ENCODE measurements at regions not wholly inside any gene's neighbourhood (a gene's known extent, or its start where the extent isn't known, plus 50 kb on each side); places are given as distances from the start of the nearest gene placed in this dataset.
"Not testable (repeated sequence)": the region's sequence is repeated elsewhere in the genome, so short reads cannot be mapped to it uniquely, and the experiment has no call there.

DNA sequence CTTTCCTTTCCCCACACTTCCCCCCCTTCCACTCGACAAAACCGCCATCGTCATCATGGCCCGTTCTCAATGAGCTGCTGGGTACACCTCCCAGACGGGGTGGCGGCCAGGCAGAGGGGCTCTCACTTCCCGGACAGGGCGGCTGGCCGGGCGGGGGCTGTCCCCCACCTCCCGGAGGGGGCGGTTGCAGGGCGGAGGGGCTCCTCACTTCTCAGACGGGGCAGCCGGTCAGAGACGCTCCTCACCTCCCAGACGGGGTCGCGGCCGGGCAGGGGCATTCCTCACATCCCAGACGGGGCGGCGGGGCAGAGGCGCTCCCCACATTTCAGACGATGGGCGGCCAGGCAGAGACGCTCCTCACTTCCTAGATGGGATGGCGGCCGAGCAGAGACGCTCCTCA lies 74.2 kb upstream of the OSTN start:
- TF ChIP-seq, protein P1, sequence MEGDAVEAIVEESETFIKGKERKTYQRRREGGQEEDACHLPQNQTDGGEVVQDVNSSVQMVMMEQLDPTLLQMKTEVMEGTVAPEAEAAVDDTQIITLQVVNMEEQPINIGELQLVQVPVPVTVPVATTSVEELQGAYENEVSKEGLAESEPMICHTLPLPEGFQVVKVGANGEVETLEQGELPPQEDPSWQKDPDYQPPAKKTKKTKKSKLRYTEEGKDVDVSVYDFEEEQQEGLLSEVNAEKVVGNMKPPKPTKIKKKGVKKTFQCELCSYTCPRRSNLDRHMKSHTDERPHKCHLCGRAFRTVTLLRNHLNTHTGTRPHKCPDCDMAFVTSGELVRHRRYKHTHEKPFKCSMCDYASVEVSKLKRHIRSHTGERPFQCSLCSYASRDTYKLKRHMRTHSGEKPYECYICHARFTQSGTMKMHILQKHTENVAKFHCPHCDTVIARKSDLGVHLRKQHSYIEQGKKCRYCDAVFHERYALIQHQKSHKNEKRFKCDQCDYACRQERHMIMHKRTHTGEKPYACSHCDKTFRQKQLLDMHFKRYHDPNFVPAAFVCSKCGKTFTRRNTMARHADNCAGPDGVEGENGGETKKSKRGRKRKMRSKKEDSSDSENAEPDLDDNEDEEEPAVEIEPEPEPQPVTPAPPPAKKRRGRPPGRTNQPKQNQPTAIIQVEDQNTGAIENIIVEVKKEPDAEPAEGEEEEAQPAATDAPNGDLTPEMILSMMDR (IDR thresholded peaks at IDR 0.05; ENCODE audit: extremely low read depth in 1 of 2, insufficient read depth in 1 of 2, low read depth in 1 of 2, low read length in 2 of 2) = not testable (repeated sequence)
- TF ChIP-seq EZH2 (IDR thresholded peaks at IDR 0.05; ENCODE audit: borderline replicate concordance, low read depth, low read length, severe bottlenecking); JUN (IDR thresholded peaks at IDR 0.05; ENCODE audit: borderline replicate concordance, insufficient read depth, insufficient read length, low read depth); GATA2 (IDR thresholded peaks at IDR 0.05; ENCODE audit: insufficient read depth, insufficient read length, low read depth, low read length); FOS (IDR thresholded peaks at IDR 0.05; ENCODE audit: borderline replicate concordance, insufficient read depth, low read length); POLR2A (IDR thresholded peaks at IDR 0.05; ENCODE audit: low read depth, low read length): not testable (repeated sequence)

Data from endothelial cell of umbilical vein (primary cell).